Heart left ventricle (tissue), 13 donors: ENCODE measurements at regions not wholly inside any gene's neighbourhood (a gene's known extent, or its start where the extent isn't known, plus 50 kb on each side); places are given as distances from the start of the nearest gene placed in this dataset.

Source experiments
- POLR2A ChIP-seq, 2 donors: fragments of 450-650 bp; IDR thresholded peaks; one replicate each; pipeline ENCODE4 v1.6.1; 2017; ENCODE audit warnings: antibody characterized with exemption in 2 of 2, mild to moderate bottlenecking in 2 of 2, moderate library complexity in 2 of 2
- TF ChIP-seq, protein P1 (sequence below), 12 donors: fragments of 200-600 bp; sonication (generic) in 4 of 12; IDR thresholded peaks; one replicate each; pipeline versions ENCODE4 v1.5.0 to v1.8.0; 2018 to 2022; ENCODE audit warnings: antibody characterized with exemption in 12 of 12, mild to moderate bottlenecking in 5 of 12
- donor health status: ischemic (EF 13 %, LVEDD 7.1; RV severe dilation, severe dysfunction).
- donor health status: DM: no; HTN: yes; CAD: no.
- donor health status: DM: no; HTN: no; CAD: no.
- donor health status: ischemic (EF 25% LVEDD 6.9; RV normal size, moderate dysfunction).
- donor health status: ischemic (EF 25% LVEDD 5.7; RV mildly dilated, moderate dysfunction).
- donor health status: ischemic (EF 35%, LVEDD 5.7; RV mildly dilated, moderate dysfunction).
- donor health status: nonischemic (EF 11% LVEDD 7.7; RV severe dilation, severe dysfunction).
- donor health status: DM: yes; HTN: yes; CAD: no.
- donor health status: PGD.
- donor health status: ischemic (EF 29% LVEDD 5.4; RV normal size, mild dysfunction).
- donor health status: nonischemic (EF 23%, LVEDD 6.1; RV moderate dilation, normal function).

DNA sequence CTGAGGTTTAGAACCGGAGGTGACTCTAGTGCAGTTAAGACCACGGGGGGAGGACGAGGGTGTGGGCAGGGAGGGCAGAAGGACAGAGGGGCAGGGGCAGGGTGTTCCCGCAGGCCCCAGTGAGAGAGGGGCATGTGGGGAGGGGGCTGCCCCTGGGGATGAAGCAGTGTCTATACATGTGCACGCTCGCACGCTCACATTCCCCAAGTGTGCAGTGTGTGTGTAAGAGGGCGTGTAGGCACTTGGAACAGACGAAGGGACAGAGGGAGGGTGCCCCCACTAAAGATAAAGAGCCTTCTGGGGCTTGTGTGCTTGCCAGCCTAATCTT, 69.5 kb upstream of the MEF2A start:
- TF ChIP-seq, protein P1, sequence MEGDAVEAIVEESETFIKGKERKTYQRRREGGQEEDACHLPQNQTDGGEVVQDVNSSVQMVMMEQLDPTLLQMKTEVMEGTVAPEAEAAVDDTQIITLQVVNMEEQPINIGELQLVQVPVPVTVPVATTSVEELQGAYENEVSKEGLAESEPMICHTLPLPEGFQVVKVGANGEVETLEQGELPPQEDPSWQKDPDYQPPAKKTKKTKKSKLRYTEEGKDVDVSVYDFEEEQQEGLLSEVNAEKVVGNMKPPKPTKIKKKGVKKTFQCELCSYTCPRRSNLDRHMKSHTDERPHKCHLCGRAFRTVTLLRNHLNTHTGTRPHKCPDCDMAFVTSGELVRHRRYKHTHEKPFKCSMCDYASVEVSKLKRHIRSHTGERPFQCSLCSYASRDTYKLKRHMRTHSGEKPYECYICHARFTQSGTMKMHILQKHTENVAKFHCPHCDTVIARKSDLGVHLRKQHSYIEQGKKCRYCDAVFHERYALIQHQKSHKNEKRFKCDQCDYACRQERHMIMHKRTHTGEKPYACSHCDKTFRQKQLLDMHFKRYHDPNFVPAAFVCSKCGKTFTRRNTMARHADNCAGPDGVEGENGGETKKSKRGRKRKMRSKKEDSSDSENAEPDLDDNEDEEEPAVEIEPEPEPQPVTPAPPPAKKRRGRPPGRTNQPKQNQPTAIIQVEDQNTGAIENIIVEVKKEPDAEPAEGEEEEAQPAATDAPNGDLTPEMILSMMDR (IDR thresholded peaks at IDR 0.05): no peak
- no peak for TF ChIP-seq POLR2A (IDR thresholded peaks at IDR 0.05)
